ENCODE measurements at regions not wholly inside any gene's neighbourhood (a gene's known extent, or its start where the extent isn't known, plus 50 kb on each side); places are given as distances from the start of the nearest gene placed in this dataset.
"Not testable (repeated sequence)": the region's sequence is repeated elsewhere in the genome, so short reads cannot be mapped to it uniquely, and the experiment has no call there.

GRCh38 chr2:31813016-31813415, 197.8 kb downstream of the MEMO1 start:
- no peak for DNase-seq

- DNase-seq = no peak
Measured at GRCh38 chr2:31812051-31812798, 198.6 kb downstream of the MEMO1 start.

- no peak for DNase-seq
Measured at GRCh38 chr2:31811482-31811881, 199.3 kb downstream of the MEMO1 start.

- no peak for DNase-seq
Measured at GRCh38 chr2:31810200-31810917, 200.4 kb downstream of the MEMO1 start.

GRCh38 chr2:31805688-31806087, 205.1 kb downstream of the MEMO1 start:
- DNase-seq = no peak

- not testable (repeated sequence) for DNase-seq
Measured at GRCh38 chr2:31803481-31804153, 207.2 kb downstream of the MEMO1 start.

GRCh38 chr2:31802711-31803110, 208.1 kb downstream of the MEMO1 start:
- no peak for DNase-seq

- not testable (repeated sequence) for DNase-seq
Measured at GRCh38 chr2:31799282-31799681, 211.5 kb downstream of the MEMO1 start.

- DNase-seq = no peak
Measured at GRCh38 chr2:31788273-31788672, 207.5 kb upstream of the SRD5A2 start.

GRCh38 chr2:31785876-31786275, 205.1 kb upstream of the SRD5A2 start:
- DNase-seq = no peak

- DNase-seq = no peak
Measured at GRCh38 chr2:31784868-31785267, 204.1 kb upstream of the SRD5A2 start.

GRCh38 chr2:31783446-31784091, 202.8 kb upstream of the SRD5A2 start:
- not testable (repeated sequence) for DNase-seq

GRCh38 chr2:31778153-31778552, 197.4 kb upstream of the SRD5A2 start:
- no peak for DNase-seq

- no peak for DNase-seq
Measured at GRCh38 chr2:31770741-31771140, 190.0 kb upstream of the SRD5A2 start.

- DNase-seq = no peak
Measured at GRCh38 chr2:31765078-31765945, 184.6 kb upstream of the SRD5A2 start.

GRCh38 chr2:31764169-31764568, 183.4 kb upstream of the SRD5A2 start:
- DNase-seq = no peak

- DNase-seq = no peak
Measured at GRCh38 chr2:31762085-31762484, 181.3 kb upstream of the SRD5A2 start.

GRCh38 chr2:31757351-31757750, 176.6 kb upstream of the SRD5A2 start:
- DNase-seq = not testable (repeated sequence)

GRCh38 chr2:31748746-31749145, 168.0 kb upstream of the SRD5A2 start:
- DNase-seq = not testable (repeated sequence)

GRCh38 chr2:31748041-31748440, 167.3 kb upstream of the SRD5A2 start:
- DNase-seq = no peak

GRCh38 chr2:31739161-31739560, 158.4 kb upstream of the SRD5A2 start:
- DNase-seq = no peak

Data from occipital lobe (tissue), 1 donor.